WI38 (cell line): ENCODE measurements at regions not wholly inside any gene's neighbourhood (a gene's known extent, or its start where the extent isn't known, plus 50 kb on each side); places are given as distances from the start of the nearest gene placed in this dataset.

Experiments used
- H3K4me3 ChIP-seq: 2 replicates; pipeline ENCODE4 v1.5.1; 2011; ENCODE audit warnings: low read depth, mild to moderate bottlenecking, control low read depth, low read length
- CTCF ChIP-seq: IDR thresholded peaks from 2 replicates; pipeline ENCODE4 v1.5.1; 2012; ENCODE audit warnings: low read depth, mild to moderate bottlenecking, control low read depth, low read length

GRCh38 chr6:82080767-82081166 lies 166.8 kb downstream of the IBTK start:
- no peak overlapping the region for H3K4me3 ChIP-seq
- no peak for TF ChIP-seq CTCF

- no peak overlapping the region for H3K4me3 ChIP-seq
- TF ChIP-seq CTCF, result no peak
Observed at GRCh38 chr6:82078286-82078908, 169.1 kb downstream of the IBTK start.

GRCh38 chr6:82076916-82077315 lies 170.6 kb downstream of the IBTK start:
- no peak for TF ChIP-seq CTCF

GRCh38 chr6:82074556-82074955 lies 173.0 kb downstream of the IBTK start:
- H3K4me3 ChIP-seq, result no peak overlapping the region
- no peak for TF ChIP-seq CTCF

More at GRCh38 chr6:82076916-82077315, 170.6 kb downstream of the IBTK start:
- no peak overlapping the region for H3K4me3 ChIP-seq

- H3K4me3 ChIP-seq, result no peak overlapping the region
- no peak for TF ChIP-seq CTCF
Observed at GRCh38 chr6:82073484-82073883, 174.1 kb downstream of the IBTK start.

- H3K4me3 ChIP-seq, result no peak overlapping the region
- TF ChIP-seq CTCF, result no peak
Observed at GRCh38 chr6:82072751-82073150, 174.8 kb downstream of the IBTK start.

GRCh38 chr6:82072121-82072521 lies 175.4 kb downstream of the IBTK start:
- no peak overlapping the region for H3K4me3 ChIP-seq
- no peak for TF ChIP-seq CTCF
